Activated CD8-positive, alpha-beta memory T cell treated with anti-CD3 and anti-CD28 coated beads, Interleukin-2, amount 10 ng/mL, durations not matched to agents 7 days and 5 days (primary cell): ENCODE measurements at regions not wholly inside any gene's neighbourhood (a gene's known extent, or its start where the extent isn't known, plus 50 kb on each side); places are given as distances from the start of the nearest gene placed in this dataset.

Source experiments
- ATAC-seq: fragments of 150-1000 bp; cut with Tn5 transposase; one replicate; pipeline ENCODE4 v1.10.0; 2021; ENCODE audit warnings: moderate library complexity
- CTCF ChIA-PET: fragments of 350-600 bp; sonication (Branson Sonifier 250); formaldehyde crosslinking; loops from one replicate; lab custom pipeline; 2021; ENCODE audit warnings: antibody characterized with exemption; lab: Charles Lee
- DNase-seq: peaks from one replicate; pipeline ENCODE4 v3.0.0-alpha.2; 2020
- H3K27ac Mint-ChIP-seq: one replicate; pipeline ENCODE4 v1.8.0; 2021; ENCODE audit warnings: mild to moderate bottlenecking, mixed read lengths
- H3K27me3 Mint-ChIP-seq: one replicate; pipeline ENCODE4 v1.8.0; 2021; ENCODE audit warnings: mixed read lengths
- H3K36me3 Mint-ChIP-seq: one replicate; pipeline ENCODE4 v1.8.0; 2021; ENCODE audit warnings: mild to moderate bottlenecking, mixed read lengths
- H3K4me1 Mint-ChIP-seq: one replicate; pipeline ENCODE4 v1.8.0; 2021; ENCODE audit warnings: mixed read lengths
- H3K4me3 Mint-ChIP-seq: one replicate; pipeline ENCODE4 v1.8.0; 2021; ENCODE audit warnings: mild to moderate bottlenecking, moderate library complexity, mixed read lengths
- H3K9me3 Mint-ChIP-seq: one replicate; pipeline ENCODE4 v1.8.0; 2022; ENCODE audit warnings: low read depth, mixed read lengths

GRCh38 chr6:167567142-167568033 is 242.5 kb downstream of the TTLL2 start:
- Mint-ChIP-seq H3K4me1 (no peaks in the 10 kb centered on the region), H3K36me3 (no peaks in the 10 kb centered on the region), H3K4me3 (no peak overlapping the region), H3K27ac (no peak overlapping the region), H3K9me3 (peaks cover 2% of the 10 kb centered on the region), H3K27me3 (no peaks in the 10 kb centered on the region)
- CTCF ChIA-PET, result no interaction called here
- DNase-seq, result no peak
- no peak for ATAC-seq

- H3K4me3 Mint-ChIP-seq, result no peak overlapping the region
- H3K36me3 Mint-ChIP-seq, result no peaks in the 10 kb centered on the region
- H3K27me3 Mint-ChIP-seq, result no peaks in the 10 kb centered on the region
- CTCF ChIA-PET, result no interaction called here
- no peak for ATAC-seq
- H3K4me1 Mint-ChIP-seq, result no peaks in the 10 kb centered on the region
- no peak for DNase-seq
- peaks cover 2% of the 10 kb centered on the region for H3K9me3 Mint-ChIP-seq
- no peak overlapping the region for H3K27ac Mint-ChIP-seq
Measured at GRCh38 chr6:167568407-167569024, 243.6 kb downstream of the TTLL2 start.

GRCh38 chr6:167569041-167569805 is 244.3 kb downstream of the TTLL2 start:
- Mint-ChIP-seq H3K27ac (no peak overlapping the region), H3K36me3 (no peaks in the 10 kb centered on the region), H3K9me3 (no peaks in the 10 kb centered on the region), H3K4me1 (no peaks in the 10 kb centered on the region), H3K27me3 (no peaks in the 10 kb centered on the region), H3K4me3 (no peak overlapping the region)
- CTCF ChIA-PET, result no interaction called here
- DNase-seq (no peak), ATAC-seq (no peak)

GRCh38 chr6:167569879-167570278 is 245.0 kb downstream of the TTLL2 start:
- H3K27me3 Mint-ChIP-seq, result no peaks in the 10 kb centered on the region
- H3K9me3 Mint-ChIP-seq, result no peaks in the 10 kb centered on the region
- H3K4me3 Mint-ChIP-seq, result no peak overlapping the region
- DNase-seq (no peak), ATAC-seq (no peak)
- H3K36me3 Mint-ChIP-seq, result no peaks in the 10 kb centered on the region
- no peaks in the 10 kb centered on the region for H3K4me1 Mint-ChIP-seq
- no peak overlapping the region for H3K27ac Mint-ChIP-seq
- CTCF ChIA-PET, result no interaction called here

GRCh38 chr6:167570460-167571400 is 245.8 kb downstream of the TTLL2 start:
- H3K27me3 Mint-ChIP-seq, result no peaks in the 10 kb centered on the region
- no peaks in the 10 kb centered on the region for H3K36me3 Mint-ChIP-seq
- H3K4me3 Mint-ChIP-seq, result no peak overlapping the region
- H3K9me3 Mint-ChIP-seq, result no peaks in the 10 kb centered on the region
- CTCF ChIA-PET, result no interaction called here
- no peak overlapping the region for H3K27ac Mint-ChIP-seq
- DNase-seq (no peak), ATAC-seq (no peak)
- no peaks in the 10 kb centered on the region for H3K4me1 Mint-ChIP-seq

- Mint-ChIP-seq H3K27me3 (no peaks in the 10 kb centered on the region), H3K27ac (no peak overlapping the region), H3K9me3 (no peaks in the 10 kb centered on the region), H3K4me1 (no peaks in the 10 kb centered on the region), H3K36me3 (no peaks in the 10 kb centered on the region), H3K4me3 (no peak overlapping the region)
- ATAC-seq (no peak), DNase-seq (no peak)
- CTCF ChIA-PET, result no interaction called here
Measured at GRCh38 chr6:167571550-167571949, 246.7 kb downstream of the TTLL2 start.

GRCh38 chr6:167572106-167572505 is 247.2 kb downstream of the TTLL2 start:
- H3K4me1 Mint-ChIP-seq, result no peaks in the 10 kb centered on the region
- H3K4me3 Mint-ChIP-seq, result no peak overlapping the region
- H3K36me3 Mint-ChIP-seq, result no peaks in the 10 kb centered on the region
- ATAC-seq (no peak), DNase-seq (no peak)
- H3K9me3 Mint-ChIP-seq, result no peaks in the 10 kb centered on the region
- H3K27me3 Mint-ChIP-seq, result no peaks in the 10 kb centered on the region
- no peak overlapping the region for H3K27ac Mint-ChIP-seq
- CTCF ChIA-PET, result no interaction called here

GRCh38 chr6:167572841-167573271 is 248.0 kb downstream of the TTLL2 start:
- DNase-seq, result no peak

GRCh38 chr6:167573461-167574215 is 248.8 kb downstream of the TTLL2 start:
- Mint-ChIP-seq H3K4me3 (no peak overlapping the region), H3K27ac (no peak overlapping the region), H3K9me3 (peaks cover 1% of the 10 kb centered on the region), H3K36me3 (no peaks in the 10 kb centered on the region), H3K27me3 (no peaks in the 10 kb centered on the region), H3K4me1 (no peaks in the 10 kb centered on the region)
- no peak for ATAC-seq
- no peak for DNase-seq
- CTCF ChIA-PET, result no interaction called here

More at GRCh38 chr6:167572841-167573271, 248.0 kb downstream of the TTLL2 start:
- H3K27ac Mint-ChIP-seq, result no peak overlapping the region
- ATAC-seq, result no peak
- CTCF ChIA-PET, result no interaction called here
- no peaks in the 10 kb centered on the region for H3K9me3 Mint-ChIP-seq
- no peaks in the 10 kb centered on the region for H3K27me3 Mint-ChIP-seq
- no peak overlapping the region for H3K4me3 Mint-ChIP-seq
- no peaks in the 10 kb centered on the region for H3K36me3 Mint-ChIP-seq
- H3K4me1 Mint-ChIP-seq, result no peaks in the 10 kb centered on the region

GRCh38 chr6:167574431-167575151 is 249.7 kb downstream of the TTLL2 start:
- DNase-seq (no peak), ATAC-seq (no peak)
- Mint-ChIP-seq H3K4me3 (no peak overlapping the region), H3K4me1 (no peaks in the 10 kb centered on the region), H3K9me3 (peaks cover 3% of the 10 kb centered on the region), H3K27me3 (peaks cover 2% of the 10 kb centered on the region), H3K27ac (no peak overlapping the region), H3K36me3 (no peaks in the 10 kb centered on the region)
- CTCF ChIA-PET, result no interaction called here

GRCh38 chr6:167575158-167575696 is 250.3 kb downstream of the TTLL2 start:
- CTCF ChIA-PET, result no interaction called here
- Mint-ChIP-seq H3K27ac (no peak overlapping the region), H3K9me3 (peaks cover 3% of the 10 kb centered on the region), H3K36me3 (no peaks in the 10 kb centered on the region), H3K4me3 (no peak overlapping the region), H3K27me3 (peaks cover 3% of the 10 kb centered on the region), H3K4me1 (no peaks in the 10 kb centered on the region)
- ATAC-seq, result no peak
- no peak for DNase-seq
